NB4 (cell line): ENCODE measurements at regions not wholly inside any gene's neighbourhood (a gene's known extent, or its start where the extent isn't known, plus 50 kb on each side); places are given as distances from the start of the nearest gene placed in this dataset.

Experiments used
- DNase-seq: peaks from one replicate; pipeline ENCODE4 v3.0.0; 2010; ENCODE audit warnings: low read depth
- H3K4me3 ChIP-seq: one replicate; pipeline ENCODE4 v1.5.1; 2011; ENCODE audit warnings: mild to moderate bottlenecking, low read depth, low read length, moderate library complexity
- CTCF ChIP-seq: IDR thresholded peaks from one replicate; pipeline ENCODE4 v1.5.1; 2012; ENCODE audit warnings: low read depth, low read length
- MAX ChIP-seq: IDR thresholded peaks from 2 replicates; pipeline ENCODE4 v1.6.1; 2011; ENCODE audit warnings: low read depth, low read length
- MYC ChIP-seq: IDR thresholded peaks from 2 replicates; pipeline ENCODE4 v1.6.1; 2011; ENCODE audit warnings: low read depth, low read length
- POLR2A ChIP-seq: IDR thresholded peaks from 2 replicates; pipeline ENCODE4 v1.6.1; 2011; ENCODE audit warnings: mild to moderate bottlenecking; ENCODE audit not compliant: insufficient read length; ENCODE audit errors: extremely low read depth

- no peak for TF ChIP-seq MAX
- no peak overlapping the region for H3K4me3 ChIP-seq
- DNase-seq, result no peak
These were observed 249.4 kb upstream of the PCDH20 start for GRCh38 chr13:61664801-61665705.

- TF ChIP-seq MYC, result no peak
- TF ChIP-seq POLR2A, result no peak
- TF ChIP-seq MAX, result no peak
- no peak for TF ChIP-seq CTCF
- no peak overlapping the region for H3K4me3 ChIP-seq
These were observed 238.8 kb upstream of the PCDH20 start for GRCh38 chr13:61654481-61654880.

GRCh38 chr13:61648547-61648946, 232.9 kb upstream of the PCDH20 start:
- no peak overlapping the region for H3K4me3 ChIP-seq
- TF ChIP-seq MYC (no peak), POLR2A (no peak), MAX (no peak), CTCF (no peak)
- no peak for DNase-seq

More at GRCh38 chr13:61654481-61654880, 238.8 kb upstream of the PCDH20 start:
- DNase-seq, result no peak

- H3K4me3 ChIP-seq, result no peak overlapping the region
- no peak for DNase-seq
These were observed 196.5 kb upstream of the PCDH20 start for GRCh38 chr13:61612192-61612591.

GRCh38 chr13:61608138-61608537, 192.5 kb upstream of the PCDH20 start:
- DNase-seq, result no peak
- TF ChIP-seq CTCF (no peak), MAX (no peak), MYC (no peak), POLR2A (no peak)

More at GRCh38 chr13:61612192-61612591, 196.5 kb upstream of the PCDH20 start:
- TF ChIP-seq MYC (no peak), POLR2A (no peak), CTCF (no peak), MAX (no peak)

GRCh38 chr13:61600360-61601033, 184.8 kb upstream of the PCDH20 start:
- TF ChIP-seq CTCF (no peak), MYC (no peak)
- no peak overlapping the region for H3K4me3 ChIP-seq
- no peak for DNase-seq

More at GRCh38 chr13:61608138-61608537, 192.5 kb upstream of the PCDH20 start:
- H3K4me3 ChIP-seq, result no peak overlapping the region
